Activated CD4-positive, alpha-beta T cell treated with anti-CD3 and anti-CD28 coated beads, Interleukin-2, amount 50 U/mL, for 1 hour (primary cell): ENCODE measurements at regions not wholly inside any gene's neighbourhood (a gene's known extent, or its start where the extent isn't known, plus 50 kb on each side); places are given as distances from the start of the nearest gene placed in this dataset.

Experiments used
- DNase-seq: peaks from one replicate; pipeline ENCODE4 v3.0.0-alpha.2; 2020

DNA sequence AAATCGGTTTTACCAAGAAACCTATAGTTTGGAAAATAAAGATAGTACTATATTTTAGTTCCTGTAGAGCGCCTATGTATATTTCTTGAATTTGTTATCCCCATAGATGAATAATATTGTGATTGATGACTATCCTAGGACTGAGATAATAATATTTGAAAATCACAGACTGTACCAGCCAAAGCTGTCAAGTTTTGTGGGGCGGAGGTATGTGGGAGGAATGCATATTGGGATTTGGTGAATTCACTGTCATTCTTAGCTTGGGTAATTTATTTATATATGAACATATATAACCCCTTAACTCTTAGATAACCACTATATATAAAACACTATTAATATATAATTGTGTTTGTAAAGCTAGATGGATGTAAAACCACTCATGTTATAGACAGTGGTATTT lies 205.5 kb upstream of the ARSJ start:
- DNase-seq, result no peak

DNA sequence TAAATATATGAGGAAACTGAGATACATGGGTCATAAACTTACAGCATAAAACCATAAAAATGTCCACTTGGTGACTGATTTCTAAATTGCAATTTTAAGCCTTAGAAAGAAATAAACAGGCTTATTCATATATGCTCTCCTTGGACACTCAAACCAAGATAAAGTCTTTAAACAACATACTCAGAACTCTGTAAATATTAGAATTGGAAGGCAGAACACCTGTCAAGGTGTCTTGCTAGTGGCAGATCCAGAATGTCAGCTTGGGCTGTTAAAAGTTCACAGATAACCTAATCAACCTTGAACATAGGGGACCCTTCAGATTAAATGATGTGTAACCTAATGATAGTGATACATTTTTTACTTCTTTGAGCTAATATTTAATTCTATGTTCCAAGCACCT lies 208.1 kb upstream of the ARSJ start:
- no peak for DNase-seq

- no peak for DNase-seq
These were observed 212.0 kb upstream of the ARSJ start for GRCh38 chr4:114191496-114191895.

DNA sequence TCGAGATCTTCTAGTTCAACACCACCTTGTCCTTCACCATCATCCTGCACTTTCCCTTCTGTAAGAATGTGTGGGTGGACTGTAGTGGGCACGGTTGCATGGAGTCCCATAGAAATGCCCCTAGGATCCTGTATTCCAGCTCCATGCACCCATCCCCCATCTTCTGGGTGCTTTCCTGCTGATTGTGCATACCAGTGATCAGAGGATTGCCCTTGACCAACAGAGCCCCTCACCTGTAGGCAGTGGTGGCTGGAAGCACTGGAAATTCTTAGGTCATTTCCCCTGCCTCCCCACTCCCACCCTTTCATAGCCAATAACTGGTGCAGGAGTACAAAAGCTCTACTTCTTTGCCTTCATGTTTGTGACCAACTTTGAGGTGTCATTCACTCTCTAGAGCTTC lies 213.4 kb upstream of the ARSJ start:
- no peak for DNase-seq

- no peak for DNase-seq
These were observed 214.4 kb upstream of the ARSJ start for GRCh38 chr4:114193624-114194399.

DNA sequence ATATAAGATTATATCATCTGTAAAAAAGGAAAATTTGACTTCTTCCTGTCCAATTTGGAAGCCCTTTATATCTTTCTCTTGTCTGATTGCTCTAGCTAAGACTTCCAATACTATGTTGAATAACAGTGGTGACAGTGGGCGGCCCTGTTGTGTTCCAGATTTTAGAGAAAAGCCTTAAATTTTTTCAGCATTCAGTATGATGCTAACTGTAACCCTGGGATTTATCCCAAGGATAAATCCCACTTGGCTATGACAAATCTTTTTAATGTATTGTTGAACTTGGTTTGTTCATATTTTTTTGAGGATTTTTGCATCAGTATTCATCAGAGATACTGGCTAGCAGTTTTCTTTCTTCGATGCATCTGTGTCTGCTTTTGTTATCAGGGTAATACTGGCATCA lies 217.2 kb upstream of the ARSJ start:
- DNase-seq, result no peak

GRCh38 chr4:114200026-114200425 lies 220.6 kb upstream of the ARSJ start:
- DNase-seq, result no peak

- no peak for DNase-seq
These were observed 225.8 kb upstream of the ARSJ start for GRCh38 chr4:114205261-114205660.

DNA sequence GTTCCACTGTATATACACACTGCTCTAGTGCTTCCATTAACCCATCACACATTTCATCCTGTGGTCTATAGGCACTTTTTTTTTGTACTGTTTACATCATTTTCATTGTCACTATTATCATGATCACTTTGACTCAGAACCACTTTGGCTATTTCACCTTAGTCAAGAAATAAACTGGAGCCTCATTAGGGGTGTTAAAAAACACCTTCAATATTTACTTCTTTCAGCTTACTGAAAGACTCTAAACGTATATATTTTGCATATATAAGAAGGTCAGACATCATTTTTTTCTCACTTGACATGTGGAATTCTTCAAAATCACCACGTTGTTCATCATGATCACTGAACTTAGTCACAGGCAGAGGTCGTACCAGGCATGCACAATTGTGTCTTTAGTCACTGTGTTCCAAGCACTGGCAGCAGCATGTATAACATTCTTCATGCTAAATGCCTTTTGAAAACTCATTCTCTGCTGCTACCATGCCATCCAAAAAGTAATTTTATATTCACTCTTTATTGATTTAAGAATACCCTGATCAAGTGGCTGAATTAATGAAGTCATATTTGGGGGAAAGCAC lies 229.2 kb upstream of the ARSJ start:
- DNase-seq, result no peak

- no peak for DNase-seq
These were observed 230.1 kb upstream of the ARSJ start for GRCh38 chr4:114209584-114209983.

GRCh38 chr4:114211556-114211955 lies 232.1 kb upstream of the ARSJ start:
- no peak for DNase-seq

GRCh38 chr4:114217150-114217817 lies 237.8 kb upstream of the ARSJ start:
- DNase-seq, result no peak

DNA sequence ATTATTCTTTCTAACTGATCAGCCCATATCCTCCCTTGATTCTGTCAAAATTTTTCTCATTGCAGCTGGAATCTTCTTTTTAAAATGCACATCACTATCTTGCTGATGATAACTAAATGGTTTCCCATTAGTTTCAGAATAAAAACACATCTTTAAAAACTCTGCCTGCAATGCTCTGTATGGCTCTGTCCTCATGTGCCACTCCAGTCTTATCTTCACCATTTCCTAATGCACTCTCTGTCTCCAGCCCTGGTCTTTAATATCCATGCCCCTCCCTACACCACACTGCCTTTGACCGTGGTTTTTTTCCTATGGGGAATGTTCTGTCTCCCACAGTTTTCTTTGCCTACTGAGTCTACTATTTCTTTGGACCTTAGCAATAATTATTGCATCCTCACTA lies 244.1 kb upstream of the ARSJ start:
- no peak for DNase-seq

DNA sequence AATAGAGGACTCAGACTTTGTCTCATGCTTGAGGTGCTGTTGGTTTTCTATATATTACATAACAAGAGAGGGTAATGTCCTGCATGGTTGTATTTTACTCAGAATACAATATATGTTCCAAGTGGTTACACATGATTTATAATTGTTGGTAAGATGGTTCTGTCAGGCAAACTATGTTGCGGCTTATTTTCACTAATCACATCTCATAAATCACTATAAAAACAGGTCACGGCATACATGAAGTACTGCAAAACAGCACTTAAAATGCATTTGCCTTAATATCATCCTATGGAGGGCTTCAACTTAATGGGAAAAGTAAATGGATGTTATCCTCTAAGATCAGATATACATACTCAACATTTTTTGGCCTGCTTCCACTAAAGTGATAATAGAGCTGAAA lies 246.0 kb upstream of the ARSJ start:
- DNase-seq, result no peak

- DNase-seq, result no peak
These were observed 246.7 kb upstream of the ARSJ start for GRCh38 chr4:114226179-114226578.

- DNase-seq, result no peak
These were observed 247.7 kb upstream of the ARSJ start for GRCh38 chr4:114226968-114227760.

GRCh38 chr4:114229706-114230105 lies 250.3 kb upstream of the ARSJ start:
- DNase-seq, result no peak

GRCh38 chr4:114236171-114236769 lies 256.8 kb upstream of the ARSJ start:
- DNase-seq, result no peak

DNA sequence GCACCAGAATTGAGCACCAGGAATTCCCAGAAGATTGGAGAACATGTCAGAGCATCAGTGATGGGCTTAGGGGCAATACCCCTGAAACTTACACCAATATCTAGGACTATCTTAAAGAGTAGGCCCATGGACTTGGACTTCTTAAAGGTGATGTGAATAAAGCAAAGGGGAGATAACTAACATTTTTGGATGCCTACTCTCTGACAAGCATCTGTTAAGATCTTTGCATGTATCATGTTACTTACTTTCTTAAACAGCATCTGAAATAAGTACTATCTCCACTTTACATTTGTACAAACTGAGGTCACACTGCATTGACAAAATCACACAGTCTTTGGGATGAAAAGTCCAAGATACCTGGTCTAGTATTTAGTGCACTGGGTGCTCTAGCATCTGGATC lies 258.6 kb upstream of the ARSJ start:
- no peak for DNase-seq

DNA sequence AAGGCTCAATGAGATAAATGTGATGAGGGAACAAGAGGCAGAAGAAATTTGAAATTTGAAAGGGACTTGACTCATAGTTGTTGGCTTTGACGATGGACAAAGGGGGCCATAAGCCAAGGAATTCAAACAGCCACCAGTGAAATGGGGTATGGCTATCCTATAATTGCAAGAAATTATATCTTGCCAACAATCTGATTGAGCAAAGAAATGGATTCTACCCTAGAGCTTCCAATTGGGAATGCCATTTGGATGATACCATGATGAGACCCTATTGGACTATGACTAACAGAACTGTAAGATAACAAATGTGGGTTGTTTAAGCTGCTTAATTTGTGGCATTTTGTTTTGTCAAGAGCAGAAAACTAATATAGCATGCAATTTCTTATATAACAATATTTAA lies 270.1 kb upstream of the ARSJ start:
- no peak for DNase-seq

DNA sequence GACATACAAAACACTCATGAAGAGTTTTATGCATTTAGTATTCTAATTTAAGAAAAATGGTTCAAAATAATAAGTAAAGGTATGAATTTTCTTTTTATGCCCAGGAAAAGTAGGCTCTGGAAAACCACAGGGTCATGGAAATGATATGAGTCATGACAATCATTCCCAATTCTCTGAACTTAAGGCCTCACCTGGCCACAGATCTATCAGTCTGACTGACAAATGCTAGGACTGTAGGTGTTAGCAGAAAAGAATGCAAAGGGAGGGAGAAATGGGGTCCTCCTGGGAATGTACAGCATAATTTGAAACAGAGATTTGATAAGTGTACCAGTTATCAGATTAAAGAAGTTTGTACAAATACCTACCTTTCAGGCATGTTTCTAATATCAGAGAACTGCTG lies 270.5 kb upstream of the ARSJ start:
- no peak for DNase-seq

GRCh38 chr4:114250439-114250891 lies 271.0 kb upstream of the ARSJ start:
- no peak for DNase-seq

GRCh38 chr4:114251020-114251419 lies 271.6 kb upstream of the ARSJ start:
- DNase-seq, result no peak
